Femur (tissue), 1 donor: ENCODE measurements at regions not wholly inside any gene's neighbourhood (a gene's known extent, or its start where the extent isn't known, plus 50 kb on each side); places are given as distances from the start of the nearest gene placed in this dataset.
"Not testable (repeated sequence)": the region's sequence is repeated elsewhere in the genome, so short reads cannot be mapped to it uniquely, and the experiment has no call there.

Experiments used
- DNase-seq: peaks from one replicate; pipeline ENCODE4 v3.0.0-alpha.2; 2017

DNA sequence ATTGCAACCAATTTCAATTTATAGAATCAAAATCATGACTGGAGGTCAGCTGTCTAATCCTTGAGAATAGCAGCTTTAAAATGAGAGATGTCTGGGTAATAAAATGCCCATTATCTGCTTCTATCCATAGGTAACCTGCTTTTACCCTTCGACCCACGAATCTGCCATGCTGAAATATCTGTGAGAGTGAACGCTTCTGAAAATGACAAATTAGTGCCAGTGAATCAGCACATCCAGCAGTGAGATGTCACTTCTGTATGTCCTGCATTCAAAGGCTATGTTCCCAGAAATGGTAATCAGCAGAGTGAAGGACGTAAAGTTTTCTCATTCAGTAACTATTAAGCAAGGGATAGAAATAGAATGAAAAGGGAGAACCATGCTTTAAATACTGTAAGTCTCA, 532.4 kb upstream of the ITGA1 start:
- no peak for DNase-seq

DNA sequence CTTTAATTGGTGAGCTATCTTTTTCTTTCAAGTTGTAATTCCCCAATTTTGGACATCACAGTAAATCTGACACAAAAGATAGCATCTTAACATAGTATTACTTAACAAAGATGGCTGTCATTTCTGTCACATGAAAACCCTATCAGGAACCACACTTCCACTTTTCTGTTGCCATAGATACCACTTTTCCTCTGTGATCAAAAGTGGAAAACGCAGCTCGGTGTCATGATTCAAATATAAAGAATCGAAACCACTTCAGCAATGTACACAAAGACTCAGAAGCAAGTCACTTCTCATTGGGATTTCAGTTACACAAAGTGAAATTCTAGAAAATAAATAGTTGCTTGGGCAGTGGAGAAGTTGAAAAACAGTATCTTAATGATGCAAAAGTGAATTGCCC, 524.9 kb upstream of the ITGA1 start:
- no peak for DNase-seq

DNA sequence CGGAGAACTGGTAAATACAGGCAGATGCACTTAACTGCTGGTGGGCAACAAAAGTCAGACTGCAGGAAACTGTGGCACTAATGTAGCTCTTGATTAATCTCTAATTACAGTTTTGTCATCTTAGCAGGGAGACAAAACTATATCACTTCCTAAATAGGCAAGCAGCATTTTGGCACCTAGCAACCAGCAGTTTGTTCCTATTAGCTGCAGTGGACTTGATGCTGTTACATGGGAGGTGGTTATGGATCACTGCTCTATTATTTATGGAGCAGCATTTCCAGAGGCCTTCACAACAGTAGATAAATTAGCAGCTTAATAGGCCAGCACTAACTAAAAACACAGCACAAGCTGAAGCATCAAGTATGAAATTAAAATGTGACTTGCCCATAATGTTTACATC, 518.3 kb upstream of the ITGA1 start:
- no peak for DNase-seq

DNA sequence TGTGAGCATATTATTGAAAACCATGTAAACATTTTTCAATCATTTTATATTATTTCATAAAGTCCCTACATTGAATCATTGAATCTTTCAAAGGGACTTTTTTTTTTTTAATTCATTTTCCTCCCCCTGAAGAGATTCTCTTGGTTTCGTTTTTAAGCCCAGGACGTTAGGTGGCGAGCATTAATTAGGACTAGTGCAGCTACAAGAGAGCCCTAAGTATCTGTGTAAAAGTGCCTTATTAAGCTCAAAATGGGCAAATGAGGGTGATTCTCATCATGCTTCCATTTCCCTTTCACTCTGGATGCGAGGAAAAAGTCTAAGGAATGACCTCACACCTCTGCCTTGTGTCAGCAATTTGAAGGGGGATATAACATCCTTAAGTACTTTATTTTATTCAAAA, 517.9 kb upstream of the ITGA1 start:
- DNase-seq = no peak

DNA sequence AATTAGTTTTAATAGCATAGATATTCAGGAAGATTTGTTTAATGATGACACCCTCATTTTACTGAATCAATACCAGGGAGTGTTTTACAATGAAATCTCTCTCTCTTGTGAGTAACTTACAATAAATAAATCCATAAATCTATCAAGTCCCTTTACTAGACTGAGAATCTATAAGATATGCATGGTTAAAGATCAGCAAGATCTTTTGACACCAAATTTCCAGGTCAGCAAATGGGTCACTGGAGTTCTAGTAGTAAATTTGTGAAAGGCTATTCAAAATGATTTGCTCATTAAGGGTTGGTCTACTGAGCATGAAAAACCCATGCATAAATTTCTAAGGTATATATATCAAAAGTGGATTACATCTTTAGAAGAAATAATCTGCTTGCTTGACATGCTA, 512.1 kb upstream of the ITGA1 start:
- DNase-seq = no peak

DNA sequence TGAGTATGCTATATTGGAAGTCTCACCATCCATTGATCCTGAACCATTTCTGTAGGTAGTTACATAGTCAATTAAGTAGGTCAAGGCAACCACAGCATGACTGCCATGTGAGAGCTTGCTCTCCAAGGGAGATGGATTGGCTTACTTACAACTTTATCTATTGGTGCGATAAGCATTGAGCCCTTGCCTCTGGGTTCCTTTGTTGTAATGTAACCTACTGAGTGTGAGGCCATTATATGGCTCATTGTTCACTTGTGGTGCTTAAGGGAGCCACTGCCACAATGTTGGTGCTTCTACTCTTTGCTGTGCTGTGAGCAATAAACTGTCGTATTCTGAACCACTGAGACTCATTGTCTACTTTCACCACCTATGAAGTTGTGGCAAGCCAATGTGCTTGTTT, 510.6 kb upstream of the ITGA1 start:
- no peak for DNase-seq

DNA sequence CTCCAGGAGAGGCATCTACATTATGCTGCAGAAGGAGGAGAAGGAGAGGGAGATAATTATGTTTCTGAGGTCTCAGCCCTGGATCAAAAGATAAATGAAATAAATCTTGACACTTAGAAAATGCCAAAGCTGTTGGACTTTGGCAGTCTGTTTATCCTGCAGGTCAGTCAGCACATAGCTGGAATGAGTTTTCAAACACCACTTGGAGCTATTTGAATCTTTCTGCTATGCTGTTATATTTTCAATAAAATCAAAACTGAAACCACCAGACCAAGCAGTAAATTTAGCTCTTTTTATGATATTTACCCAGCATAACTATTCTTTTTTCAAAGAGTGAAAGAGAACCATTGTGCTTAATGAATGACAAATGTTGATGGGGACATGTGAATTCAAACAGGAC, 505.1 kb upstream of the ITGA1 start:
- no peak for DNase-seq

DNA sequence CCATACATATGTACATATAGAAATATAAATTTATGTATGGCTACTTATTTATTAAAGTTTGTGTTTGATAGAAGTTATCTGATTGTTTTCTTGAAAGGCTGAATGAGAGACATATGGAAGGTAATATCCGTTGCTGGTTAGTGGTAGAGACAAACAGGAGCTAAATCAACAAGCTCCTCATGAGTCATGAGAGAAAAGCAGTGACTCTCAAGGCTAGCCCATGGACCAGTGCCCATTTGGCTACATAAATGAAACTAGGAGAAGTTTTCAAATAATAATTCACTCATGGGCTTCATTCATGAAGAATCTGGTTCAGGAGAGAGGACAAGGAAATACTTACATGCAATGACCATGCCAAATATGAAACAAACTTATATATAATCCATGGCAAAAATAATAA, 504.5 kb upstream of the ITGA1 start:
- no peak for DNase-seq

DNA sequence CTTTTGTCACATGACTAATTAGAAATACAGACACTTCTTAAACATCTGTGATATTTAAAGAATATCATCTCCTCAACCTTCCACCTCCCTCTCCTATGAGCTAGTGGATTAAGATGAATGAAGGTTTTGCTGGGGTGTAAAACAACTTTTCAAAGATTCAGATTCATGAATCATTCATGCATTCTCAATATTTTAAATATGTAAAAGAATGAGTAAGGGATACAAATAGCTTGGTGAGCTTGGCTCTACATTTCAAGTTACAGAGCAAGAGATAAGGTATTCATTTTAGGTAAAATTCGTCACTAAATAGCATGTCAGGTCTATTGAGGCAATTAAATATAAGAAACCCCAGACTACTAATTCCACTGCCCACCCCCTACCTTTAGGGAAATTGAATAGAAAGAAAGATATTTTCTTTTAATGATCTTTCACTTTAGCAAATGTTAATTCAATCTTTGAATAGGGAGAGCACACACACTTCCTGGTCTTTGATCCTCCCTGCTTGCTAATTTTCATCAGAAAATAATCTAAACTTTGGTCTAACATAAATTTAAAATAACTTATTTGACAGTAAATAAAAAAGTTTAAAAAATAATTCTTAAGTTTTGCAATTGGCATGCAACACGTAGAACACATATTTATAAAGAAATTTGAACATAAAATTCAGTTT, 486.9 kb upstream of the ITGA1 start:
- DNase-seq = no peak

DNA sequence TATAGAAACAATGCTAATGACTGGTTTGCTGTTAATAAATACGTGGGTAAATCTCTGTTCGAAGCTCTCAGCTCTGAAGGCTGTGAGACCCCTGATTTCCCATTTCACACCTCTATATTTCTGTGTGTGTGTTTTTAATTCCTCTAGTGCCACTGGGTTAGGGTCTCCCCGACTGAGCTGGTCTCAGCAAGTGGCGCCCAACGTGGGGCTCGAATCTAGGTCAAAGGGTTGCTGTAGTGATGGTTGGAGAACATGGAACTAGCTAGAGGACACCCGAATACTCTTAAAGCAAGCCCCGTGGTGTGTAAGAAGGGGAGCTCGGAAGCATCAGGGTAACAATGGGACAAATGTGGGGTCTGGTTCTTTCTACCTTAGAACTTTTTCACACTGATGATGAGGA, 482.9 kb upstream of the ITGA1 start:
- not testable (repeated sequence) for DNase-seq

DNA sequence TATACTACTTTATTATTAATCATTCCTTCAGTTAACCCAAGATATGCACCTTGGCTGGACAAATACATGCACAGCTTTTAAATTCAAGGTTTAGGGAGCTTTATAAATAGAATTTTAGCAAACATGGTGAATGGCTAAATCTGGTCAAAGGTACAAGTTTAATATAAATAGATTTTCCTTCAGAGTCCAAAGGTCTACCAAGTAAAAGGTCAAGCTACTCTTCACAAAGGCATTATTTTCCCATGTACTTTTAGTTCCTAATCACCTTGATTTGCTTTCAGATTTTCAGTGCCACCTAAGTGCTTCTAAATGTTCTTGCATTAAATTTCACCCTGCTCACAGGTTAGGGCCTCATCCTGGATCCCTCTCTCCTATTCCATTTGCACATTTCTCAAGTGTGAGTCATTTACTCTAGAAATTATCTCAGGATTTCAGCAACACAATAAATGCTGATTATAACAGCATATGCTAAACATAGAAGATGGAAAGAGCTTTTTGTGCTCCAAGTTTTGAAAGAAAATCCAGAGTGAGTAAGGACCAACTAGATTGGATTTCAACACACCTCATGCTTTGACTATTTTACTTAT, 459.4 kb upstream of the ITGA1 start:
- DNase-seq = no peak

DNA sequence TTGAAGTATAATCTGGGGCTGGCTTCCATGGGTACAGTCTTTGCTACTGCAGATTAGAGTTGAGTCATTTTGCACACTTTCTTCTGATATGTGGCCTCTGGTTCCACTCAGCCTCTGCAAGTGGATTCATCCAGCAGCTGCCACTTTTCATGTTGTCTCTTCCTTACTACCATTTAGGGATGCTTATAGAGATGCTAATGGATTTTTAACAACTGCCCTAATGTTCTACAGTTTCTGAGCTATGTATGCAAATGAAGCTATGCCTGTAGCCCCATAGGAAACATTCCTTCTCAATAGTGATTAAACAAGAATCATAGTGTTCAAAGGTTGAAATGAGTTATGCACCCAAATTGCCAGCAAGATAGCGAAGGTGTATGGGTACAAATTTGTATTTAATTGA, 456.0 kb upstream of the ITGA1 start:
- DNase-seq = no peak

DNA sequence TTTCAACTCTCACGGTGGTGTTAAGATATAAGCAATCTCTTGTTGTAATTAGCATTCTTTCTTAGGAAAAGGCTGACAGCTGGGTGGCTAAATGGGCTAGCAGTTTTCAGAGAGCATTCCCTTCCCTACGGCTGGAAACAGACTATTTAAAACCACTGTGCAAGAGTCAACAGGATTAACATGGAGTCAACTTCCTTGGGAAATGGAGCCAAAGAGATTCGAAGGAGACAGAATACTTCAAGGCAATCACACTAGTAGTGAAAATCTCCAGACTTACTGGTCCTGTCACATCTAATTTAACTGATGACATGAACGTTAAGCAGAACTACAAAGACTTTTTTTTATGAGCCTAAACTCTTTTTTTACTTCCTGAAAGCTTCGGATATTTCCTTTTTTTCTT, 453.3 kb upstream of the ITGA1 start:
- DNase-seq = no peak

DNA sequence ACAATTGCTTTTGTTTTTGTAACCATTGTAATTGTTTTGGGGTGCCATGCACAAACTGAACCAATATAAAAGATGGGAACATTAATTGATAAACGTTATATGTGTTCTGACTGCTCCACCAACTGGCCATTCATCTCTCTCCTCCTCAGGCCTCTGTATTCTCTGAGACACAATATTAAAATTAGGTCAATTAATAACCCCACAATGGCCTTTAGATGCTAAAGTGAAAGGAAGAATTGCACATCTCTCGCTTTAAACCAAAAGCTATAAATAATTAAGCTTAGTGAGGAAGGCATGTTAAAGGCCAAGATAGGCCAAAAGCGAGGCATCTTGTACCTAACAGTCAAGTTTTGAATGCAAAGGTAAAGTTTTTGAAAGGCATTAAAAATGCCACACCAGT, 448.4 kb upstream of the ITGA1 start:
- no peak for DNase-seq

DNA sequence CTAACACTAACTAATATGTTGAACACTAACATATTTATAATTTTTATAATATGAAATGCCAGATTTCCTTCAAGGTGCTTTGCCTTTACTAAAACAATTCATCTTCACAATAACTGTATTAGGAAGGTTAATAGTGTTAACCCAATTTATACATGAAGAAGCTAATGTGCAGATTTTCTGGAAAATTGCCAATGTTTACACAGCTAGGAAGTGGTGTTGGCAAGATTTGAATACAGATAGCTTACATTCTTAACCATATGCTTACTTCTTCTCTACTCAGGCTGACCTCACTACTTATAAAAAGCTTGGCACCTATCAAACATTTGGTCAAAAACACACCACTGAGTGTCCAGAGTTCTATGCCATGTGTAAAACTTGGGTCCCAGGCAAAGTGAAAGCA, 445.4 kb upstream of the ITGA1 start:
- DNase-seq = no peak

DNA sequence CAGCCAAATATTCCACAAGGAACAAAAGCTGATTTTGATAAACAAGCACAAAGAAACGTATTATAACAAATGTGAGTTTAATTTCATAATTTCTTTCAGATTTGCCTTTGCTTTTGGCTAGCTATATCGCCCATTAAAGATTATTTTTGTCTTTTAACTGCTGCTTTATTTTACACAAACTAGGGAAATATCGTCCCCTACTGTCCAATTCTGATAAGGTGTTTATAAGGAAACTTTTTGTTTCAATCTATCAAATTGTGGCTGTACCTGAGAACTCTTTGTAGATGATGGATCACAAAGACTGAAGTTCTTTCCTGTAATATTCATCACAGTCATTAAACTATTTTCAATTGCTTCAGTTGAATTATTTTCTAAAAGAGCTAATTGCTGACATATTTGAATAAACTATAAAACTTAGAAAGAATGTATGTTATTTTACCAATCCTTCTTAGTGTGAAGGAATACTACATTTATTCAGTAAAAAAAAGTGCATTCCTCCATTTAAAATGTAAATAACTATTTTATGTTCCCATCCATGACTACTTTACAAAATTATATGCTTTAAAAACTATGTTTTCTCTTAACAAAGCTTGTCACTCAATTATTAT, 431.3 kb upstream of the ITGA1 start:
- DNase-seq = no peak

DNA sequence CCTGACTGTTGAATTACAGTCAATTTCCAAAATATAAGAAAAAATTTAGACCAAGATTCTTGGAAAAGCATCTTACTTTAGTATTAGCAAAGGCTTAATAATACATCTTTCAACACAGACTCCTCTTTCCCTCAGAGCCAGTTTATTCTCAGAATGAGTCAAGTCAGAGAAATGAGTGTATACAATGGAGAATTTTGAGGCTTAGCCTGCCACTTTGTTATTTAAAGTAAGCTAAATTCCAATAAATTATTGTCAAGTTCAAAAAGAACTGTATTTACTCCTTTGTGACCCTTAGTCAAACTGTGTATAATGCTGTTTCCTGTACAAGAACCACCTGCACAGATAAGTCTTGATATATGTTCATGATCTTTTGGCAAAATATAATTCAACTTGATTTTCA, 428.5 kb upstream of the ITGA1 start:
- DNase-seq = no peak

DNA sequence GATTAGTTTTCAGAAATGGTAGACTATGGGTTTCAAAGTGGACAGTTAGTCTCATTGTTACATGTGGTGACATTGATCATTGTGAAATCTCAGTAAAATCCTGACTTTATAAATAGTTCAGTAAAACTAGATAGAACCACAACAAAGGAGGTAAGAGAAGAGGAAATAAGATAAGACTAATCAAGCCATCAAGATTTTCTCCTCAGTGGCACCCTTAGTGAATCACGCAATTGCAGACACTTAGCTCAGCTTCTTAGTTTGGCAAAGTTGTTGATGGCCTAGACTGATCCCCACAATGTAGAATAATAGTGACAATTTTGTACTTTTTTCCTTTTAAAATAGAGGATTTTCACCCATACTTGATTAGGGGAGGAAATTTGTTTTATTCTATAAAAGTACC, 426.7 kb upstream of the ITGA1 start:
- no peak for DNase-seq

DNA sequence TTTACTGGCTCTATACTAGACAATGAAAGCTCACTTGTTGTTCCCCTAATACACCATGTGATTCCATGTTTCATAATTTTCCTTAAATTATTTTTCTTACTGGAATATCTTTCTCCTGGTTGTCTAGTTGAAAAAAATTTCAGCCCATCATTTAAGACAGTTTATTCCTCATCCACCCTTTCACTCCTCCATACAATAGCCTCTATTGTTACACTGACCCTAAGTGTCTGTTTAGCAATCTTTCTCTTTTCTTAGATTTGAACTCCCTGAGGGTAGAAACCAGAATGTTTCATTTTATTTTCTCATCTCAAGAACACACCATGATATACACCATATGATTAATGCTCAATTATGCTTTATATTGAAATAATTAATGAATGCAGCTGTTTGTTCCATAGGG, 413.4 kb upstream of the ITGA1 start:
- no peak for DNase-seq

DNA sequence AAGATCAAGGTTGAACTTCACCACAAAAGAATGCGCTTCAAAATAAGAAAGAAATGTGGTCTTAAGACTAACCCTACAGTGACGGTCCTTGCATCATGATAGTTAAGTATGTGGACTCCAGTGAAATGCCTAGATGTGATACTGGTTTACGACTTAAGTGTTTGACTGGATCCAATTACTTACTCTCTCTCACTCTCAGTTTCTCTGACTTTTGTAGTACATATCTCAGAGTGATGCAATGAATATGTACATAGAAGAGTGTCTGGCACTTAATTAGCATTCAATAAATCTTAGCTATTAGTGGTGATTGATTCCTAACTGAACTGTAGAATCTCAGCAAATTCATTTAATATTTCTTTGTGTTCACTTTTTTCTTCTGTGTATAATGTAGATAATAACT, 411.7 kb upstream of the ITGA1 start:
- DNase-seq = no peak

DNA sequence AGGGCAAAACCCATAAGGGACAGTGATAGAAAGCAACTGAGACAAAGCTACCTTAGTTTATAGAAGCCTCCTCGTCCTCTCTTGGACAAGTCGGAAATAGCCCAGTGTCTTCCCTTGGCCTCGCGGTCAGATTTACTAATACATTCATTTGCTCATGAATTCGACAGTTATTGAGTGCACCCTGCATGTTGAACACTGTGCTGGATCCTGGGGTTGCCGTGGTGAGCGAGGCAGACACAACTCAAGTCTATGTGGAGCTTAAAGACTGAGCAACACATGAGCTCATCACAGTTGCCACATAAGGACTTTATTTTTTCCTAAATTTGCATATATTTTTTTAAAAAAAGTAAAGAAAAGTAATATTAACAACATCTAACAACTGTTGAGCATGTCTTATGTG, 411.1 kb upstream of the ITGA1 start:
- DNase-seq = no peak

DNA sequence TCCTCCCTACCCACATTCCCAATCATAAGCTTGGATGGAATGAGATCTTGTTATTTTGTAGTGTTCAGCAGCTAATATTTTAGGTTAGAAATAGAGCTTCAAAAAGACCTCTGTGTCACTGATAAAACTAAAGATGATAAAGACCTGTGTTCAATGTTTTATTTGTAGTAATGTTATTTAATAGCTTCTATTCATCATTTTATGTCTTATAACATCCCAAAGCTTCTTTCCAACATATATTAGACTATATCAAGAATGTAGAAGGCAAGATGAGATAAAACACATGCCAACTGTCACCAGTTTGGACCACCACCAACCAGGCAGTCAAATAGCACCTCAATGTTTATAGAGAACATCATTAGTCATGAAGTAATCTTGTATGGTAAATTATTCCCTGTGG, 409.5 kb upstream of the ITGA1 start:
- DNase-seq = no peak

DNA sequence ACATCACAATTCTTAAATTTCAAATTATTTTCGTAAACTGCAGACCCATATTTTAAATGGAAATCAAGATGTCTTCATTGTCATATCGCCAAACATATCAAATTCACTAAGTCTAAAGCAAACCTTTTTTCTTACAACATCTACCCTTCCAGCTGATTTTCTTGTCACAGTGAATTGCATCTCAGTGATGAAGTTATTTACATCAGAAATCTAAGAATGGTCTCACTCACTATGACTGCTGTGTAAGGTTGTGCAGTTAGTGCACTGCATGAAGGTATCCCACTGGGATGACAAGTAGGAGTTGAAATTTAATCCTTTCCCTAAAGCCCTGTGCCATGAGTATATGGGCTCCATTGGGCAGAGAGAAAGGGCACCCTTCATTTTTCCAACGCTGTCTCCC, 399.4 kb upstream of the ITGA1 start:
- no peak for DNase-seq

DNA sequence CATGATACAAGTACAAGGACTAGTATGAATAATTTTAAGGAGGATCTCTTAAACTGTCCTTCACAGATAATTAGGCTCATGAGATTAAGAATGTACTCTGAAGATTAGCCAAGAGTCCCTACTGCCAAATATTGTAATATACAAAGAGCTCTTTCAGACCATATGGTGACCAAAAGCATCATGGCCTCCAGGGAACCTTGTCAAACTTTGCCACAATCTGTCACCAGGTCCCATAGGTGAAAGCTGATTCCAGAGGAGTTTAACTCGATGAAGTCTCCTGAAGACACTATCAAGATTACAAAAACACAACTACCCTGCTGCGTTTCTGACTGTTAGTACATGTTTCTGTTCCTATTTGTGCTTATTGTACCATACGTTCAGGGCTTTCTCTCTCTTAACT, 395.4 kb upstream of the ITGA1 start:
- no peak for DNase-seq

DNA sequence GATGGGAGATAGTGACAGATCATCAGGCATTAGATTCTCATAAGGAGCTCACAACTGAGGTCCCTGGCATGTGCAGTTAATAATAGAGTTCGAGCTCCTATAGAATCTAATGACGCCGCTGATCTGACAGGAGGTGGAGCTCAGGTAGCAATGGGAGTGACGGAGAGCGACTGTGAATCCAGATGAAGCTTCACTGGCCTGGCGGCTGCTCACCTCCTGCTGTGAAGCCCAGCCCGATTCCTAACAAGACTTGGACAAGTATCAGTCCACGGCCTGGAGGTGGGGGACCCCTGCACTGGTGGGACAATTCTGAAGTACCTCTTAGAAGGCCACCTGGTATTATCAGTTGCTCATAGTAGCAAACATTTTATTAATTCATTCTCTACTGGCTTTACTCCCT, 377.9 kb upstream of the ITGA1 start:
- DNase-seq = no peak
